Left renal cortex interstitium (tissue), 4 donors: ENCODE measurements at regions not wholly inside any gene's neighbourhood (a gene's known extent, or its start where the extent isn't known, plus 50 kb on each side); places are given as distances from the start of the nearest gene placed in this dataset.
"Not testable (repeated sequence)": the region's sequence is repeated elsewhere in the genome, so short reads cannot be mapped to it uniquely, and the experiment has no call there.

Experiments used
- DNase-seq, 4 donors: peaks; one replicate each; pipeline ENCODE4 v3.0.0-alpha.2; 2013; ENCODE audit warnings: low read depth in 4 of 4, low spot score in 2 of 4, missing footprints in 1 of 4

- no peak for DNase-seq
Observed at GRCh38 chr4:33111117-33111516, 2390.9 kb downstream of the PCDH7 start.

GRCh38 chr4:33116871-33117270 lies 2396.7 kb downstream of the PCDH7 start:
- no peak for DNase-seq

- no peak for DNase-seq
Observed at GRCh38 chr4:33126002-33126401, 2405.8 kb downstream of the PCDH7 start.

DNA sequence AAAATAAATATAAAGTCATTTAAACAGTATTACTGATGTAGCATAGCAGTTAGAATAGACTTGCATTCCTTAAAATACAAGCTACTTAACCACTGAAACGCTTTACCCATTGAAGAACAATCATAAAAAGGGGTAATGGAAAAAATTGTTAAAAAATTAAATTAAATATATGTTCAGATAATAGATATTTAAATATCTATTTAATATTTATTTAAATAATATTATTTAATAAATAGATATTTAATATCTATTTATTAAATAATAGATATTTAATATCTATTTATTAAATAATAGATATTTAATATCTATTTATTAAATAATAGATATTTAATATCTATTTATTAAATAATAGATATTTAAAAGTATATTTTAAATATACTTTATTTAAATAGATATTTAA lies 2410.5 kb downstream of the PCDH7 start:
- not testable (repeated sequence) for DNase-seq

DNA sequence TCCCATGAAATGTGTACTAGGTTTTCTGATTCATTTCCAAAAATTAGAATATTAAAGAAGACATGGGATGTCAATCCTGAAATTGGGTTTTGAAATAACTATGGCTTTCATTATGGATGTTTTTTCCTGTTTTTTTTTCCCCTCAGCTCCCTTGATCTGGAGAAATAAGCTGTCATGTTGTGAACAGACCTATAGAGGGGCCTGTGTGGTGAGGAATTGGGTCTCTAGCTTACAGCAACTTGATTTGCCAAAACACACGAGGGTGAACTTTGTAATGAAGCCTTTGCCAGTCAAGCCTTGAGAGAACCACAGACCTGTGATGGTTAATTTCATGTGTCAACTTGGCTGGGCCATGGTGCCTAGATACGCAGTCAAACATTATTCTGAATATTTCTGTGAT lies 2413.6 kb downstream of the PCDH7 start:
- DNase-seq: no peak

DNA sequence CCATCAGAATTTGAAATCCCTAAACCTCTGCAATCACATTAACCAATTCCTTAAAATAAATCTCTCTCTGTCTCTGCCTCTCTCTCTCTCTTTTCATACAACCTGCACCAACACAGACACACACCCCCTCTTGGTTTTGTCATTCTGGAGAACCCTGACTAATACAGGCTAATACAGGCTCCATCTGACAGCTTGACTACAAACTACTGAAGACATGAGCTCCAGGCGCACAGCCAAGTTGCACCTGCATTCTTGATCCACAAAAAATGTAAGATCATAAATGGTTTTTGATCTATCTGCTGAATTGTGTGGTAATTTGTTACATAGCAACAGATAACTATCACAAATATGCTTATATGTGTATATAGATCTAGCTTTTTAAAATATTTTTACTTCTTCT lies 2414.2 kb downstream of the PCDH7 start:
- no peak for DNase-seq

DNA sequence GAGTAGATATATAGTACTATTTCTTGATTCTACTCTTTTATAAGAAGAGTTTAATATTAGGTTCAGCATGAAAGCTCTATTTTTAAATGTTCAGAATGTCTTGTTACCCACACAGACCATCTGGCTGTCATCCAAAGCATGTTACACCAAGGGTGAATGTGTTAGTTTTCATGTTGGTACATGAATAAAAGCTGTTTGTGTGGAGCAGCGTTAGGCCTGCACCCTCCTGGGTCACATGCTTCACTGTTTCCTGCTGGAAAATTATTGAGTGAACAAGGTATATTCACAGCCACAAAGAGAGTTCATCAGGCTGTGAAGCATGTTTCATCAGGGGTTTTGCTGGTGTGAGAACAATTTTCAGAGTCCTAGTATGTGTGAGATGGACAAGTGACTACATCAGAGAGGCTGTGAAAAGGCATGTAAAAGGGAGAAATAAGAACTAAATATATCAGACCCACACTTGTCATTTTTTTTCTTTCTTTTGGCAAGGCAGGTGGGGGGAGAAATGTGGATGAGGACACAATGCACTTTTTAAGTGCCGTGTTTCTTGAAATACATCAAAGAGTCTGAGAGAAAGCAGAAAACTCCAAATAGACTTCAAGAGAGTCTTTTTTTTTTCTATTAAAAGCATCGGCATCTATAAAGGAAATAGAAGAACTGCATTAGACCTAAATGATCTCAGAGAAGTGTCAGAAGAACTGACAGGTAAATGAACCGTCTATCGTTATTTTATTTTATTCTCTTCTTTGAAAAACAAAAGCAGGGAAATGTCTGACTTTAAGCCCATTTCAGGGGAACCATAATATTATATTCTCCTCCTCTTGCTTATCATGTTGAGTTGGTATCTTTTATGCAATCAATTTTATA lies 2429.7 kb downstream of the PCDH7 start:
- no peak for DNase-seq

GRCh38 chr4:33150525-33150910 lies 2430.3 kb downstream of the PCDH7 start:
- no peak for DNase-seq

- DNase-seq: no peak
Observed at GRCh38 chr4:33160126-33160525, 2440.0 kb downstream of the PCDH7 start.

GRCh38 chr4:33161202-33161601 lies 2441.0 kb downstream of the PCDH7 start:
- no peak for DNase-seq

- DNase-seq: no peak
Observed at GRCh38 chr4:33162122-33162521, 2442.0 kb downstream of the PCDH7 start.

DNA sequence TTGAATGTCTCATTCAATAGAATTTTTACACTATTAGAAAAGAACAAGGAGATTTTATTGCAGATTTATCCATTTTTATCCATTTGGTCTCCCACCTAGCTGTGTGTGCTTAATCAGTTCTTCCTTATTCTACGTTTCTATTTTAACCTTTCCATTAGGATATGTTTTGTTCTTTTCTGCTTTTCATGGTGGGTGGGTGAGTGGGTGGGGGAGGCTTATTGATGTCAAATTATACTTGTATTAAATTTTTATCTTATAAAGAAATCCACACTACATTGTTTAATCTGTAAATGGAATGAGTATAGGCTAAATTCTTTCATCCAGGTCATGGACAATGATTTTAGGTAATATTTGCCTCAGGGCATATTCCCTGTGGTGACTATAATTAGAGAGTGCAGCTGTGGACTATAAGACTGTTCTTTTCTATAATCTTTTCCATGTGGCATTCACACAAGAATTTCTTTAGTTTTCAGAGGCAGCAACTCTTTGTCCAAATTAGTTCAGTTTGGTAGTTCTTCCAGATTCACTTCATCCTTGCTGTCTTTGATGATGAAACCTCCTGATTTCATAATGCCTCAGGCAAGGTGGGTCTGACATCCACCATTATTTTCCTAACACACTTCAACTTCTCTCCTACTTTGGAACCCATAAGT lies 2451.8 kb downstream of the PCDH7 start:
- DNase-seq: no peak

DNA sequence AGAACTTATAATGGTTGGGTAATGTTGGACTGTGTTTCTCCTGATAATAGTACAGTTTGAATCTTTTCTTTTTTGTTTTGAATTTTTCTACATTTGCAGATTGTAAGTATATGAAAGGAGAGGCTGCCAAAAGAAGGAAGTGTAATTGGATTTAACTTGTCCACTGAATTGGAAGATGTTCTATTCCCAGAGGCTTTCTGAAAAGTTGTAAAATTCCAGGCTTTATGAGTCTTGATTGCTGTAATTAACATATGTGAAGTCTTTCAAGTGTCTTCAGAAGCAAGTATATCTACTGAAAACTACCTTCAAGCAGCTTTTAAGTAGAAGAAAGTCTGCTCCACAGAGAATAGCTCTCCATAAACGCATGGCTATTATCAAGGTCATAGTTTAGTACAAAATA lies 2456.4 kb downstream of the PCDH7 start:
- no peak for DNase-seq

GRCh38 chr4:33184657-33185290 lies 2464.6 kb downstream of the PCDH7 start:
- DNase-seq: no peak

- no peak for DNase-seq
Observed at GRCh38 chr4:33187035-33187434, 2466.9 kb downstream of the PCDH7 start.

GRCh38 chr4:33188733-33189132 lies 2468.6 kb downstream of the PCDH7 start:
- DNase-seq: no peak

- no peak for DNase-seq
Observed at GRCh38 chr4:33189169-33189568, 2469.0 kb downstream of the PCDH7 start.

GRCh38 chr4:33193109-33193508 lies 2472.9 kb downstream of the PCDH7 start:
- no peak for DNase-seq

- DNase-seq: no peak
Observed at GRCh38 chr4:33200377-33200776, 2480.2 kb downstream of the PCDH7 start.

GRCh38 chr4:33218238-33218637 lies 2498.1 kb downstream of the PCDH7 start:
- no peak for DNase-seq

- DNase-seq: no peak
Observed at GRCh38 chr4:33226133-33226532, 2506.0 kb downstream of the PCDH7 start.

DNA sequence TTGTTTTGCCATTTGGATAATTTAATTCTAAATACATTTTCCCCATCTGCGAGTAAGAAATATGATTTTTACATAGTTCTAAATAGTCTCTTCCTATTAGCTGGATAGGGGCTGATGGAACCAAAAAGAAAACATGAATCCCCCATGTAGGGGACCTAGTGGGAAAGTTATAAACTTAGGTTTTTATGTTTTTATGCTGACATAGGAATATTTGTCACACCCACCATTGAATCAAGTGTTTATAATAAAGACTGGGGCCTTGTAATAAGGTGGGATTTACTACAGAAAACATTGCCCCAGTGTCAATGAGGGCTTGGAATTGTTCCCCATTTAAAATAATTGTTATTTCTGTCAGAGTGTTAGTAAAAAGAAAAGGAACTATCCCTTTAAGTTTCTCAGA lies 2506.6 kb downstream of the PCDH7 start:
- DNase-seq: no peak
